SH-SY5Y (cell line): ENCODE measurements at regions not wholly inside any gene's neighbourhood (a gene's known extent, or its start where the extent isn't known, plus 50 kb on each side); places are given as distances from the start of the nearest gene placed in this dataset.

Source experiments
- GATA2 ChIP-seq: IDR thresholded peaks from 2 replicates; pipeline ENCODE4 v1.6.1; 2011; ENCODE audit warnings: mild to moderate bottlenecking, low read depth, low read length
- GATA3 ChIP-seq: IDR thresholded peaks from 2 replicates; pipeline ENCODE4 v1.6.1; 2011; ENCODE audit warnings: low read depth, mild to moderate bottlenecking, low read length, moderate library complexity

GRCh38 chr5:117621921-117622320 is 1047.3 kb upstream of the SEMA6A start:
- TF ChIP-seq GATA3 (no peak), GATA2 (no peak)

GRCh38 chr5:117615226-117615625 is 1040.6 kb upstream of the SEMA6A start:
- TF ChIP-seq GATA2 (no peak), GATA3 (no peak)

- TF ChIP-seq GATA2 (no peak), GATA3 (no peak)
Measured at GRCh38 chr5:117614408-117614807, 1039.8 kb upstream of the SEMA6A start.

GRCh38 chr5:117604845-117605244 is 1030.2 kb upstream of the SEMA6A start:
- TF ChIP-seq GATA3 (no peak), GATA2 (no peak)

- TF ChIP-seq GATA2 (no peak), GATA3 (no peak)
Measured at GRCh38 chr5:117594166-117594565, 1019.5 kb upstream of the SEMA6A start.

- TF ChIP-seq GATA3, result no peak
- TF ChIP-seq GATA2, result no peak
Measured at GRCh38 chr5:117590944-117591343, 1016.3 kb upstream of the SEMA6A start.

GRCh38 chr5:117588611-117589010 is 1014.0 kb upstream of the SEMA6A start:
- no peak for TF ChIP-seq GATA2
- no peak for TF ChIP-seq GATA3

DNA sequence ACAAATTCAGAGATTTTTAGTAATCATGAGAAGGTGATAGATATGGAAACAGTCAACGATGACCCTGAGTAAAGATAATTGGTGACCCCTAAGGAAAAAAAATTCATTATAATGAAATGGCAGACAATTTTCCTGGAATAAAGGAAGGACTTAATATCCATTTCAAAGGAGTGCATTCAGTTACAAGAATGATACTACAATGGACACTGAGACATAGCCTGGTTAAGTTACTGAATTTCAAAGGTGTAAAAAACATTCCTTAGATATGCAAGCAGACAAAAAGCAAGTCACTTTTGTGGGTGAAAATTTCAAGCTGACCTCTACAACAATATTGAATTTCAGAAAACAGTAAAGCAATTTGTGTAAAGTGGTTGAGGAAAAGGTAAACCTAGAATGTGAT is 1012.5 kb upstream of the SEMA6A start:
- TF ChIP-seq GATA3 (no peak), GATA2 (no peak)

GRCh38 chr5:117568622-117569021 is 994.0 kb upstream of the SEMA6A start:
- TF ChIP-seq GATA3, result no peak
- no peak for TF ChIP-seq GATA2

GRCh38 chr5:117568126-117568525 is 993.5 kb upstream of the SEMA6A start:
- TF ChIP-seq GATA3 (no peak), GATA2 (no peak)

DNA sequence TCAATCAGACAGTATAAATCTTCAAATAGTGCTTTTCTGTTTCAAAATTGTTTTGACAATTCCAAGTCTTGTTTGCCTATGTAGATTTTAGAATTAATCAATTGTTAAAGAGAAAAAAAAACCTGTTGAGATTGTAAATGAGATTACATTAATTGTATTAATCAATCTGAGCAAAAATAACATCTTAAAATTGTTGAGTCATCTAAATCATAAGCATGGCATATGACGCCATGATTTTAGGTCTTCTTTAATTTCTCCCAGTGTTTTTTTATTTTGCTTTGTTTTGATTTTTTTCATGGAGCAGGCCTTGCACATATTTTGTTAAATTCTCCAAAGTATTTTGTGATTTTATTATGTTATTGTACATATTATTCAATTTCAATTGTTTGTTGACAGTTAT is 988.0 kb upstream of the SEMA6A start:
- TF ChIP-seq GATA3, result no peak
- TF ChIP-seq GATA2, result no peak

DNA sequence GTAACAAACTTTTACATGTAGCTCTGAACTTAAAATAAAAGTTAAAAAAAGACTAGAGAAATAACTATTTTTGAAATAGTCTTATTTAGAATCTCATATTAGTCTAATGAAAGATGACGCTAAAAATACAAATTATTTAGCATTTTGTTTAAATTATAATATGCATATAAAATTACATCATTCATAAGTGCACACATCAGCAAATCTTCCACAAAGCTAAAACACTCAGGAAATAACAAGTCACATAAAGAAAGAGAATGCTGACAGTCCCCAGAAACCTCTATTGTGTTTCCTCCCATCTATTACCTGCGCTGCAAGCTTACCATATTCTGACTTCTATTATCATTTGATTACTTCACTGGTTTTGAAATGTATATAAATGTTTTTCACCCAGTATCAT is 986.9 kb upstream of the SEMA6A start:
- no peak for TF ChIP-seq GATA2
- TF ChIP-seq GATA3, result no peak

- TF ChIP-seq GATA2, result no peak
- no peak for TF ChIP-seq GATA3
Measured at GRCh38 chr5:117559005-117559844, 984.6 kb upstream of the SEMA6A start.

DNA sequence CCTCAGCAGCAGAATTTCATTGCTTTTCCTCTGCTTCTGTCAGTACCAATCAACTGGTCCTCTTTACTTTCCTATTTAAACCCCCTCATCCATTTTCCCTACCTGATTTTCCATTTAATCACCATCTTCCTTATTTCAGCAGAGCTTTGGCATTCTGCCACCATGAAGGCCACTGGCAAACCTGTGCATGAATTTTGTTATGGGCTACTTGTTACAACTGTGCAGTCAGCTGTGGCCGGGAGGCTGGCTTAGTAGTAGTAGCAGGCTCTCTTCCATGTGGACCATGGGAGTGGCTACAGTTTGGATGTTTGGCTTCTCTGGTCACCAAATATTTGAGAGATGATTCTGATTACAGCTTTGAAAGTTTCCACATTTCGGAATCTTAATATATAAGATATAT is 976.6 kb upstream of the SEMA6A start:
- TF ChIP-seq GATA3 (no peak), GATA2 (no peak)

GRCh38 chr5:117547192-117547591 is 972.6 kb upstream of the SEMA6A start:
- TF ChIP-seq GATA2 (no peak), GATA3 (no peak)
